CD4-positive, alpha-beta memory T cell (primary cell): ENCODE measurements at regions not wholly inside any gene's neighbourhood (a gene's known extent, or its start where the extent isn't known, plus 50 kb on each side); places are given as distances from the start of the nearest gene placed in this dataset.

Experiments used
- CTCF ChIA-PET: fragments of 350-600 bp; sonication (Branson Sonifier 250); formaldehyde crosslinking; loops from one replicate; lab custom pipeline; 2021; ENCODE audit warnings: inconsistent platforms; ENCODE audit not compliant: partially characterized antibody; lab: Charles Lee
- POLR2A ChIA-PET: fragments of 350-600 bp; sonication (Branson Sonifier 250); formaldehyde crosslinking; loops from one replicate; lab custom pipeline; 2021; ENCODE audit not compliant: partially characterized antibody; lab: Charles Lee
- DNase-seq, 5 donors: peaks; one replicate each; pipeline versions ENCODE4 v3.0.0 to v3.0.0-alpha.2; 2020 to 2022; ENCODE audit warnings: mixed read lengths in 1 of 5
- H3K27ac ChIP-seq: one replicate; pipeline ENCODE4 v1.7.0; 2013; ENCODE audit warnings: low read depth, low read length
- H3K27me3 ChIP-seq: 2 replicates; pipeline ENCODE4 v1.7.0; 2013; ENCODE audit warnings: mild to moderate bottlenecking, low read length, moderate library complexity; ENCODE audit not compliant: insufficient read depth
- H3K36me3 ChIP-seq: 2 replicates; pipeline ENCODE4 v1.7.0; 2013; ENCODE audit warnings: mild to moderate bottlenecking, low read length, moderate library complexity; ENCODE audit not compliant: insufficient read depth
- H3K4me1 ChIP-seq: 2 replicates; pipeline ENCODE4 v1.7.0; 2013; ENCODE audit warnings: mild to moderate bottlenecking, low read length, moderate library complexity; ENCODE audit not compliant: insufficient read depth
- H3K4me3 ChIP-seq, 2 donors: one replicate each; pipeline ENCODE4 v1.7.0; 2013; ENCODE audit warnings: low read length in 2 of 2, mild to moderate bottlenecking in 1 of 2
- H3K9me3 ChIP-seq, 2 donors: one replicate each; pipeline ENCODE4 v1.7.0; 2013; ENCODE audit warnings: low read length in 2 of 2, control low read depth in 1 of 2; ENCODE audit not compliant: control insufficient read depth in 1 of 2
- H3K27ac Mint-ChIP-seq, 7 donors: one replicate each; pipeline ENCODE4 v1.8.0; 2020 to 2021; ENCODE audit warnings: mixed read lengths in 7 of 7, mild to moderate bottlenecking in 6 of 7, inconsistent platforms in 3 of 7, moderate library complexity in 3 of 7
- H3K27me3 Mint-ChIP-seq, 2 donors: one replicate each; pipeline ENCODE4 v1.8.0; 2020 to 2021; ENCODE audit warnings: mixed read lengths in 2 of 2
- H3K36me3 Mint-ChIP-seq, 2 donors: one replicate each; pipeline ENCODE4 v1.8.0; 2020 to 2021; ENCODE audit warnings: mixed read lengths in 2 of 2, inconsistent platforms in 1 of 2, mild to moderate bottlenecking in 1 of 2
- H3K4me1 Mint-ChIP-seq, 4 donors: one replicate each; pipeline ENCODE4 v1.8.0; 2020 to 2021; ENCODE audit warnings: mixed read lengths in 4 of 4, mild to moderate bottlenecking in 1 of 4
- H3K4me3 Mint-ChIP-seq, 8 donors: one replicate each; pipeline ENCODE4 v1.8.0; 2020 to 2021; ENCODE audit warnings: mixed read lengths in 8 of 8, mild to moderate bottlenecking in 7 of 8, moderate library complexity in 6 of 8, inconsistent platforms in 3 of 8
- H3K9me3 Mint-ChIP-seq, 8 donors: one replicate each; pipeline ENCODE4 v1.8.0; 2020 to 2021; ENCODE audit warnings: mixed read lengths in 8 of 8, mild to moderate bottlenecking in 5 of 8, inconsistent platforms in 3 of 8, moderate library complexity in 1 of 8
- intact Hi-C: fragments of 100-400 bp; cut with micrococcal nuclease; formaldehyde crosslinking; loops from one replicate; pipeline ENCODE4 v1.15.1; 2023

DNA sequence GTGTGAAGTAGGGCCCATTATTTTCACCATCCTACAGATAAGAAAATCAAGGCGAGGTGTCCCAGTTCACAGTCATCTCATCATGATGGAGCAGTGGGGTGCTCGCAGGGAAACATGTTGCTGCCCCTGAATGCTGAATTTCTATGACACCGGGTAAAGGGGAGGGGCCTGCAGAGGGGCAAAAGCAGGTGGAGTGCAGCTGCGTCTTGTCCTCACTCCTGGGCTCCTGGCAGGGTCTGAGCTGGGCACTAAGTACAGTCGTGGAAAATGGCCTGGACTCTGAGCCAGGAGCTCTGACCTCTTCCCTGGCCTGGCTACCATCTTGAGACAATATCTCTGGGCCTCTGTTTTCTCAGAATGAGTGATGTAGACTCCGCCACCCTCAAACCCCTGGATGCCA lies 253.1 kb upstream of the PITRM1 start:
- Histone ChIP-seq H3K36me3 (no peaks in the 10 kb centered on the region), H3K4me3 (no peak overlapping the region), H3K27me3 (no peaks in the 10 kb centered on the region), H3K27ac (no peak overlapping the region), H3K4me1 (peaks cover 5% of the 10 kb centered on the region), H3K9me3 (no peaks in the 10 kb centered on the region)
- CTCF ChIA-PET, result no interaction called here
- Mint-ChIP-seq H3K4me1 (peaks cover 7 to 25% (median 11%) of the 10 kb centered on the region in 4 donors), H3K9me3 (peaks cover 3 to 11% (median 9%) of the 10 kb centered on the region in 8 donors), H3K27me3 (no peaks in the 10 kb centered on the region), H3K4me3 (no peak overlapping the region), H3K36me3 (peaks cover 3 to 10% of the 10 kb centered on the region in 2 donors), H3K27ac (no peak overlapping the region)
- POLR2A ChIA-PET, result no interaction called here
- intact Hi-C loops, result no loop called here
- no peak for DNase-seq

DNA sequence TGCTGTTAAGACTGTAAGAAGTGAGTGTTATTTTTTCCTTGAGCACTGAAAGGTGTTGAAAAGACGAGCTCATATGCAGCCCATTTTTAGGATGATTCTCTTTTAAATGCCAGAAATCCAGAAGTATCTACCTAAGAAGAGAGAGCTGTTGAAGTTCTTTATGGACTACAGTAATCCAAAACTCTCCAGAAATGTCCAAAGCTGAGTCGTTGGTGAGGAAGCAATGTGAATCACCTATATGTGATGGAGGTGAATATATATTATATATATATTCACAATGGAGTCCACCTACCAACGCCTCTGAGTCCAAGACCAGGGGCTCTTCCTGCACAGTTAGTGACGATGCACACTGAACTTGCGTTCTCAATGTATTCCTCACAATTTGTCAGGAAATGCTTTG lies 252.7 kb upstream of the PITRM1 start:
- no peak for DNase-seq
- peaks cover 0 to 6% (median 5%) of the 10 kb centered on the region in 8 donors for H3K9me3 Mint-ChIP-seq
- H3K27ac Mint-ChIP-seq, result no peak overlapping the region
- ChIA-PET CTCF (no interaction called here), POLR2A (no interaction called here)
- H3K36me3 Mint-ChIP-seq, result peaks cover 0 to 6% of the 10 kb centered on the region in 2 donors
- no peak overlapping the region for H3K27ac ChIP-seq
- intact Hi-C loops, result no loop called here
- H3K27me3 ChIP-seq, result no peaks in the 10 kb centered on the region
- no peaks in the 10 kb centered on the region for H3K9me3 ChIP-seq
- H3K4me3 Mint-ChIP-seq, result no peak overlapping the region
- no peaks in the 10 kb centered on the region for H3K36me3 ChIP-seq
- H3K4me1 ChIP-seq, result peaks cover 7% of the 10 kb centered on the region
- no peaks in the 10 kb centered on the region for H3K27me3 Mint-ChIP-seq
- no peak overlapping the region for H3K4me3 ChIP-seq
- H3K4me1 Mint-ChIP-seq, result peaks cover 8 to 26% (median 12%) of the 10 kb centered on the region in 4 donors

GRCh38 chr10:3424111-3424851 lies 251.7 kb upstream of the PITRM1 start:
- H3K27ac Mint-ChIP-seq, result no peak overlapping the region
- ChIA-PET POLR2A (no interaction called here), CTCF (no interaction called here)
- H3K27me3 Mint-ChIP-seq, result no peaks in the 10 kb centered on the region
- no peak for DNase-seq
- H3K9me3 ChIP-seq, result no peaks in the 10 kb centered on the region
- H3K9me3 Mint-ChIP-seq, result no peaks in the 10 kb centered on the region
- no peak overlapping the region for H3K4me3 Mint-ChIP-seq
- H3K4me1 Mint-ChIP-seq, result peaks cover 18 to 35% (median 19%) of the 10 kb centered on the region in 4 donors
- peaks cover 14% of the 10 kb centered on the region for H3K4me1 ChIP-seq
- H3K27me3 ChIP-seq, result no peaks in the 10 kb centered on the region
- H3K4me3 ChIP-seq, result no peak overlapping the region
- intact Hi-C loops, result no loop called here
- H3K27ac ChIP-seq, result no peak overlapping the region
- no peaks in the 10 kb centered on the region for H3K36me3 ChIP-seq
- H3K36me3 Mint-ChIP-seq, result no peaks in the 10 kb centered on the region

- Histone ChIP-seq H3K9me3 (no peaks in the 10 kb centered on the region), H3K36me3 (no peaks in the 10 kb centered on the region), H3K27ac (no peak overlapping the region), H3K27me3 (no peaks in the 10 kb centered on the region), H3K4me1 (peaks cover 14% of the 10 kb centered on the region), H3K4me3 (no peak overlapping the region)
- Mint-ChIP-seq H3K9me3 (no peaks in the 10 kb centered on the region), H3K27ac (no peak overlapping the region), H3K27me3 (no peaks in the 10 kb centered on the region), H3K4me1 (peaks cover 18 to 37% (median 20%) of the 10 kb centered on the region in 4 donors), H3K36me3 (no peaks in the 10 kb centered on the region), H3K4me3 (no peak overlapping the region)
- no peak for DNase-seq
- CTCF ChIA-PET, result no interaction called here
- intact Hi-C loops, result no loop called here
- POLR2A ChIA-PET, result no interaction called here
These were observed 250.8 kb upstream of the PITRM1 start for GRCh38 chr10:3423384-3423783.

- Histone ChIP-seq H3K27ac (no peak overlapping the region), H3K27me3 (no peaks in the 10 kb centered on the region), H3K9me3 (no peaks in the 10 kb centered on the region), H3K36me3 (no peaks in the 10 kb centered on the region), H3K4me1 (peaks cover 14% of the 10 kb centered on the region), H3K4me3 (no peak overlapping the region)
- DNase-seq, result no peak
- H3K4me1 Mint-ChIP-seq, result peaks cover 19 to 37% (median 20%) of the 10 kb centered on the region in 4 donors
- H3K36me3 Mint-ChIP-seq, result no peaks in the 10 kb centered on the region
- ChIA-PET POLR2A (no interaction called here), CTCF (no interaction called here)
- intact Hi-C loops, result no loop called here
- no peaks in the 10 kb centered on the region for H3K27me3 Mint-ChIP-seq
- H3K9me3 Mint-ChIP-seq, result no peaks in the 10 kb centered on the region
- peak overlapping the region in 2 of 7 donors; percentile 36 to 42 for H3K27ac Mint-ChIP-seq
- peak overlapping the region in 3 of 8 donors; percentile 6 to 63 (median 45) for H3K4me3 Mint-ChIP-seq
These were observed 249.7 kb upstream of the PITRM1 start for GRCh38 chr10:3422282-3422681.

GRCh38 chr10:3421537-3422257 lies 249.1 kb upstream of the PITRM1 start:
- peak in 1 of 5 donors; percentile 13 for DNase-seq
- Histone ChIP-seq H3K36me3 (no peaks in the 10 kb centered on the region), H3K27me3 (no peaks in the 10 kb centered on the region), H3K27ac (no peak overlapping the region), H3K4me1 (peaks cover 14% of the 10 kb centered on the region), H3K9me3 (no peaks in the 10 kb centered on the region), H3K4me3 (no peak overlapping the region)
- POLR2A ChIA-PET, result no interaction called here
- peaks cover 19 to 37% (median 20%) of the 10 kb centered on the region in 4 donors for H3K4me1 Mint-ChIP-seq
- no peaks in the 10 kb centered on the region for H3K9me3 Mint-ChIP-seq
- intact Hi-C loops, result no loop called here
- H3K36me3 Mint-ChIP-seq, result no peaks in the 10 kb centered on the region
- H3K27me3 Mint-ChIP-seq, result no peaks in the 10 kb centered on the region
- CTCF ChIA-PET, result no interaction called here
- peak overlapping the region in 1 of 7 donors; percentile 42 for H3K27ac Mint-ChIP-seq
- peak overlapping the region in 2 of 8 donors; percentile 24 to 45 for H3K4me3 Mint-ChIP-seq
